ENCODE measurements at regions not wholly inside any gene's neighbourhood (a gene's known extent, or its start where the extent isn't known, plus 50 kb on each side); places are given as distances from the start of the nearest gene placed in this dataset.

DNA sequence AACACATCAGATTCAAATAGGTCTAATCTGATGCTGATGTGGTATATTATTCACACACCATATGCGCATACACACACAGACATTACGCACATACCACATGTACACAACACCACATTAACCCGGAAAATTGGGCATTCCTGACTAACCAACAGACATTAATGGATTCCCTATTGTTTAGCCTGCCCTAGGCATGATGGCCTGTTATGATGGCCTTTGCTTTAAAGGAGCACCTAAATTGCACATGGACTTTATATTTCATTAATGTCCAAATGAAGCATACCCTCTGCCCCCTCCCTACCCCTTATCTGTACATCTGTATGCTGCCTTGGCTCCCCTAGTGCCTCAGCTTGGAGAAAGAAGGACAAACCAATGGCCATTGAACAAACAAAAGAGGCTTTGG, 127.7 kb upstream of the PRLR start:
- Histone ChIP-seq H3K4me3 (no peak overlapping the region), H3K27ac (no peak overlapping the region)

GRCh38 chr5:35356725-35357124, 126.4 kb upstream of the PRLR start:
- no peaks in the 10 kb centered on the region for H3K9me3 ChIP-seq
- peaks cover 8% of the 10 kb centered on the region for H3K4me1 ChIP-seq
- intact Hi-C loops (cut with DNase I): no loop called here
- TF ChIP-seq, protein P1, sequence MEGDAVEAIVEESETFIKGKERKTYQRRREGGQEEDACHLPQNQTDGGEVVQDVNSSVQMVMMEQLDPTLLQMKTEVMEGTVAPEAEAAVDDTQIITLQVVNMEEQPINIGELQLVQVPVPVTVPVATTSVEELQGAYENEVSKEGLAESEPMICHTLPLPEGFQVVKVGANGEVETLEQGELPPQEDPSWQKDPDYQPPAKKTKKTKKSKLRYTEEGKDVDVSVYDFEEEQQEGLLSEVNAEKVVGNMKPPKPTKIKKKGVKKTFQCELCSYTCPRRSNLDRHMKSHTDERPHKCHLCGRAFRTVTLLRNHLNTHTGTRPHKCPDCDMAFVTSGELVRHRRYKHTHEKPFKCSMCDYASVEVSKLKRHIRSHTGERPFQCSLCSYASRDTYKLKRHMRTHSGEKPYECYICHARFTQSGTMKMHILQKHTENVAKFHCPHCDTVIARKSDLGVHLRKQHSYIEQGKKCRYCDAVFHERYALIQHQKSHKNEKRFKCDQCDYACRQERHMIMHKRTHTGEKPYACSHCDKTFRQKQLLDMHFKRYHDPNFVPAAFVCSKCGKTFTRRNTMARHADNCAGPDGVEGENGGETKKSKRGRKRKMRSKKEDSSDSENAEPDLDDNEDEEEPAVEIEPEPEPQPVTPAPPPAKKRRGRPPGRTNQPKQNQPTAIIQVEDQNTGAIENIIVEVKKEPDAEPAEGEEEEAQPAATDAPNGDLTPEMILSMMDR (IDR thresholded peaks at IDR 0.05): no peak
- no peak for TF ChIP-seq POLR2A (IDR thresholded peaks at IDR 0.05)
- no peak for TF ChIP-seq POLR2AphosphoS5 (IDR thresholded peaks at IDR 0.05; ENCODE audit: insufficient read depth in 1 of 2, low read depth in 1 of 2)
- no peak for DNase-seq (ENCODE audit: extremely low spot score in 2 of 2)
- H3K27me3 ChIP-seq: no peaks in the 10 kb centered on the region
- no peak overlapping the region for H3K4me3 ChIP-seq
- no peaks in the 10 kb centered on the region for H3K36me3 ChIP-seq
- H3K27ac ChIP-seq: no peak overlapping the region

More for the DNA sequence above, 127.7 kb upstream of the PRLR start:
- Histone ChIP-seq H3K4me1 (peaks cover 8% of the 10 kb centered on the region), H3K36me3 (no peaks in the 10 kb centered on the region), H3K9me3 (no peaks in the 10 kb centered on the region), H3K27me3 (no peaks in the 10 kb centered on the region)
- TF ChIP-seq POLR2A (IDR thresholded peaks at IDR 0.05): no peak
- TF ChIP-seq, protein P1 (IDR thresholded peaks at IDR 0.05): no peak
- no peak for DNase-seq (ENCODE audit: extremely low spot score in 2 of 2)
- intact Hi-C loops (cut with DNase I): no loop called here

- Histone ChIP-seq H3K27ac (peak overlapping the region; percentile 21), H3K27me3 (no peaks in the 10 kb centered on the region), H3K4me3 (no peak overlapping the region), H3K9me3 (no peaks in the 10 kb centered on the region), H3K4me1 (peaks cover 8% of the 10 kb centered on the region), H3K36me3 (no peaks in the 10 kb centered on the region)
- peak in 1 of 2 donors; percentile 18 for TF ChIP-seq POLR2AphosphoS5 (IDR thresholded peaks at IDR 0.05; ENCODE audit: insufficient read depth in 1 of 2, low read depth in 1 of 2)
- no peak for TF ChIP-seq POLR2A (IDR thresholded peaks at IDR 0.05)
- DNase-seq (ENCODE audit: extremely low spot score in 2 of 2): no peak
- intact Hi-C loops (cut with DNase I): no loop called here
Measured at GRCh38 chr5:35354751-35355150, 124.5 kb upstream of the PRLR start.

DNA sequence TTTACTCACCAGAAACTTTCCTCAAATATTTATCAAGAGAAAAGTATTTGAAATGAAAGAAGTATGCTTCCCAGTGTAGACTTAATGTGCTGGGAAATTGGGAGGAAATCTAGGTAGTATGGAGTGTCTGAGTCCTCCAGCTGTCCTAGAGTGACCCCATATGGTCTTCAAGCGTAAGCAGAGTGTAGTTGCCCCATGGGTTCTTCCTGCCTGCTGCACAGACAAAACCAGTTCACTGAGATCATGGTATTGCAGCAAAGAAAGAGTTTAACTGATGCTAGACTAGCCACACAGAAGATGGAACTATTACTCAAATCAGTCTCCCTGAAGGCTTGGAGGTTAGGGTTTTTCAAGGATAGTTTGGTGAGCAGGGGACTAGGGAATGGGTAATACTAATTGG, 114.9 kb upstream of the PRLR start:
- Histone ChIP-seq H3K9me3 (no peaks in the 10 kb centered on the region), H3K27me3 (no peaks in the 10 kb centered on the region), H3K27ac (no peak overlapping the region), H3K36me3 (no peaks in the 10 kb centered on the region), H3K4me3 (no peak overlapping the region), H3K4me1 (no peaks in the 10 kb centered on the region)
- no peak for TF ChIP-seq POLR2AphosphoS5 (IDR thresholded peaks at IDR 0.05; ENCODE audit: insufficient read depth in 1 of 2, low read depth in 1 of 2)
- no peak for TF ChIP-seq POLR2A (IDR thresholded peaks at IDR 0.05)
- TF ChIP-seq, protein P1 (IDR thresholded peaks at IDR 0.05): no peak
- intact Hi-C loops (cut with DNase I): no loop called here
- no peak for DNase-seq (ENCODE audit: extremely low spot score in 2 of 2)

DNA sequence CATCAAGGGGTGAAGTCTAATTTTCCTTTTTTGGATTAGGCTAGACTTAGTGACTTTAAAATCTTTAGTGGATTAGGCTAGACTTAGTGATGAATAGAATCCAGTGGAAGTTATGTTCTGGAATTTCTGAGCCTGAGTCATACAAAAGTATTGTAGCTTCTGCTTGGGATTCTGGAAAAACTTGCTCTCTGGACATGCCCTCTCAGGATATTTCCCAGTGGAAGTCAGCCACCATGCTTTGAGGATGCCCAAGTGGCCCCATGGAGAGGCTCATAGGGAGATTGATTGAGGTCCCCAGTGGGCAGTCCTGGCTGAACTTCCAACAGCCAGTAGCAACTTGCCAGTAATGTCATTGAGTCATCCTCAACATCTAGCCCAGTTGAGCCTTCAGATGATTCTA, 112.4 kb upstream of the PRLR start:
- intact Hi-C loops (cut with DNase I): no loop called here
- no peaks in the 10 kb centered on the region for H3K9me3 ChIP-seq
- no peak overlapping the region for H3K4me3 ChIP-seq
- H3K27me3 ChIP-seq: no peaks in the 10 kb centered on the region
- TF ChIP-seq POLR2A (IDR thresholded peaks at IDR 0.05) (no peak), POLR2AphosphoS5 (IDR thresholded peaks at IDR 0.05; ENCODE audit: insufficient read depth in 1 of 2, low read depth in 1 of 2) (no peak)
- TF ChIP-seq, protein P1 (IDR thresholded peaks at IDR 0.05): no peak
- H3K36me3 ChIP-seq: no peaks in the 10 kb centered on the region
- no peaks in the 10 kb centered on the region for H3K4me1 ChIP-seq
- no peak for DNase-seq (ENCODE audit: extremely low spot score in 2 of 2)
- no peak overlapping the region for H3K27ac ChIP-seq

DNA sequence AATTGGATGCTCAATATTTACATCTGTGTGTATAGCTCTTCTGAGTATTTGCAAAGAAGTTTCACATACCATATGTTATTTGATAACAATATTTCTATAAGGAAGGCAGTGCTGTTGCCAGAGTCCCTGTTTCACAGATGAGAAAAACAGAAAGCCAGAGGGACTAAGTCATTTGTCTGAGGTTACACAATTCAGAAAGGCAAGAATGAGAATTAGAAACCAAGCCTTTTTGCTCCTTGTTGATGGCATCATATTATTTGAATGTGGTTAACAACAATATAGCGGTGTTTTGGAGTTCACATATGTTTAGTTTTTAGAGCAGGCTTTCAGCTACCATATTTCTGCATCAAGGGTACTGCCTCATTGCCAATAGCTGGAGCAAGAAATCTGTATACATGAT, 110.9 kb upstream of the PRLR start:
- no peaks in the 10 kb centered on the region for H3K36me3 ChIP-seq
- no peak for DNase-seq (ENCODE audit: extremely low spot score in 2 of 2)
- H3K4me3 ChIP-seq: no peak overlapping the region
- intact Hi-C loops (cut with DNase I): no loop called here
- H3K27me3 ChIP-seq: no peaks in the 10 kb centered on the region
- no peaks in the 10 kb centered on the region for H3K4me1 ChIP-seq
- no peaks in the 10 kb centered on the region for H3K9me3 ChIP-seq
- TF ChIP-seq POLR2A (IDR thresholded peaks at IDR 0.05): no peak
- TF ChIP-seq, protein P1 (IDR thresholded peaks at IDR 0.05): no peak
- no peak for TF ChIP-seq POLR2AphosphoS5 (IDR thresholded peaks at IDR 0.05; ENCODE audit: insufficient read depth in 1 of 2, low read depth in 1 of 2)
- H3K27ac ChIP-seq: no peak overlapping the region

Data from vagina (tissue), 2 donors.